GM19043 (cell line): ENCODE measurements at regions not wholly inside any gene's neighbourhood (a gene's known extent, or its start where the extent isn't known, plus 50 kb on each side); places are given as distances from the start of the nearest gene placed in this dataset.

ENCODE experiments used
- ATAC-seq: cut with Tn5 transposase; IDR thresholded peaks from one replicate; pipeline ENCODE4 v1.9.1; 2021; ENCODE audit warnings: low read depth; ENCODE audit not compliant: unreplicated experiment

DNA sequence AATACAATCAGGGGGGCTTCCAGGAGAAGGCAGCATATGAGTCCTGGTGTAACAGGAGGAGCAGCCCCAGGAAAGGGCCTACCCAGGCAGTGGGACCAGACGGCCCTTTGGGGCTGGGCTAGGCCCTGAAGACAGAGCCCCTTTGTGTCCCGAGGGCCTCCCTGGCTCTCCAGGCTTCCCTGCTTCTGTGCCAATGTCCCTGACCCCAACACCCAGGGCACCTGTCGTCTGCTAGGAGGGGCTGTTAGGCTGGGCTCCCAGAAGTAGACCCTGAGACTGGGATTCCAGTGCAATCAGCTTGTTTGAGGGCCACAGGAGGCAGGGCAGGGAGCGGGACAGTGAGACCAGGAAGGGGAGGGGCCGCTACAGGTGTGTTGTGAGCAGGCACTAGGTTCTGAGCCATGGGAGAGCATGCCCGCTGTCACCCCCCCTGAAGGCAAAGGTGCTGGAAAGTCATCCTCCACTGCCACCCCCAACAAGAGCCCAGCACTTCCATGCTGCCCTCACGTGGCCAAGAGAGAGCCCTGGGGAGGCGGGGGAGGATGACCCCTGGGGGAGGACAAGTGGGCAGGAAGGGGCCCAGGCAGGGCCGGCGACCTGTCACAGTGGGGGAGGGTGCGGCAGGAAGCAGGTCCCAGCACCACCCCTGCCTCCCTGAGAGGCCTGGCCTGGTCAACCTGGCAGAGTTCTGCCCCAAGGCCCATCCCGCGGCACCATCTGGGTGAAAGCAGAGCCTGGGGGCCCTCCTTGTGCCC, 64.8 kb downstream of the ADRA2C start:
- no peak for ATAC-seq

DNA sequence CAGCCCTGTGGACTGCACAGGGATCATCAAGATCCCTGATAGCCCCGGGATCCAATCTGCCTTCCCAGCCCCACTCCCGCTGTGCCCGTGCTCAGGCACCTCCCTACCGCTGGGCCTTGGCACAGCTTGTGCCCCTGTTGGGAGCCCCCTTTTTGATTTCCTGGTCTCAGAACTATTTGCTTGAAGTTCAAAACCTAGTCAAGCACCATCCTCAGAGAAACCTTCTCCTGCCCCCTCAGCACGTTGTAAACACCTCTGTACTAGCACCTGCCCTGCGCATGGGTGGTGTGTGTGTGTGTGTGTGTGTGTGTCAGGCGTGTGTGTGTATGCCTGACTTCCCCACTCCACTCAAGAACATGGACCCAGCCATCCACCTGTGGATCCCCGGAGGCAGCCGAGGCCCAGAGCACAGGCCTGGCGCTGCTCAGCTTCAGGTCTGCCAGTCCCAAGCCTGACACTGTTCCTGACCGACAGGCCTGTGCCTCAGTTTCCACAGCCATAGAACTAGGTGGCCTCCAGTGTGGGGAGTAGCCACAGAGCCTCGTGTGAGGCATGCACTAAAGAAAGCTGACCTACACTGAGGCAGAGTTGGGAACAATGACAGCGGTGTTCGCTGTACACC, 65.5 kb downstream of the ADRA2C start:
- ATAC-seq: no peak

DNA sequence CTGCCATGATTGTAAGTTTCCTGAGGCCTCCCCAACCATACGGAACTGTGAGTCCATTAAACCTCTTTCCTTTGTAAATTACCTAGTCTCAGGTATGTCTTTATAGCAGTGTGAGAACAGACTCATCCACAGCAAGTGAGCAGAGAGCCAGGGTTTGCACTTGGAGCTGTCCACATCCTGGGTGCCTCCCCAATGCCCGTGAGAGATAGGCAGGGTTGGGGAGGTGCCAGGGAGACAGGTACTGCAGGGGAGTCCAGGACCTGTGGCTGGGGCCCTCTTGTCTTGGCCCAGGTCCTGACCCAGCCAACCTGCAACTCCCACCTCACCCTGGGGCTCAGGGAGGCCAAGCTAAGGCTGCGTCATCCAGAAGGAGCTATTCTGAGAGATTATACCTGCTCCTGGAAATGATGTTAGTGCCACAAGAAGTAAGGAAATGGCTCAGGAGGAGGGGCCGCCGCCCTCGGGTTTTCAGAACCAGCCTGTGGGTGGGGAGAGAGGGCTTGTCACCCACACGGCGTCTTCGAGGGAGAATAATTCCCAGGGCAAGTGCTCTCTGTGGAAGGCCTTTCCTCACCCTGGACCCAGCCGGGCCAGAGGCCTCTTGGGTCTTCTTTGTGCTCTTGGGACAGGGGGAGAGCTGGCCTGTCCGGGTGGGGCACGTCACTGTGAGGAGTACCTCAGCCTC, 66.5 kb downstream of the ADRA2C start:
- no peak for ATAC-seq

DNA sequence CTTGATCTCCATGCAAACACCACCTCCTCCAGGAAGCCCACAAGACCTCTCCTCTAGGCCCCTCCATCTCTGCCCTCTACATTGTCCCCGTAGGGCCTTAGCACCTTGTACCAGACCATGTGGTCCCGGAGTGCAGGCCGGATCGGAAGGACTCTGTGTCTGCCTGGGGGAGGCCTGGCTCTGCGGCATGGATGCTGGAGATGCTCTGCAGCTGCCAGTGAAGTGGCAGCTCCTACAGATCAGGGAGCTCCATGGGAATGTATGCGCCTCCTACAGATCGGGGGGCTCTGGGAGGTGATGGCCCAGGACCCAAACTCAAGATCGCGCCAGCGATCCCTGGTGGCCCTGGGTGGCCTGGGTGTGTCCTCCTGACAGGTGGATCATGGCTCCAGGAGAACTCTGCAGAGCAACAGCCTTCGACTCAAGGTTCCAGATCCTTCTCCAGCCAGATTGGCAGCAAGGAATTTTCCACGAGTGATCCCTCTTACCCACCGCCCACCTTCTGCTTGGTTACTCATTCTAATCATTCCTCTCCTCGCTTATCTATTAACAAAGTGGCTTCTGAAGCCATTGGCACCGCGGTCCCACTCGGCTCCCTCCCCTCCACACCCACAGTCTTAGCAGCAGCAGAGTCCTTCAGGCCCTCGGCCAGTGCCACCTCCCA, 67.3 kb downstream of the ADRA2C start:
- ATAC-seq: no peak

DNA sequence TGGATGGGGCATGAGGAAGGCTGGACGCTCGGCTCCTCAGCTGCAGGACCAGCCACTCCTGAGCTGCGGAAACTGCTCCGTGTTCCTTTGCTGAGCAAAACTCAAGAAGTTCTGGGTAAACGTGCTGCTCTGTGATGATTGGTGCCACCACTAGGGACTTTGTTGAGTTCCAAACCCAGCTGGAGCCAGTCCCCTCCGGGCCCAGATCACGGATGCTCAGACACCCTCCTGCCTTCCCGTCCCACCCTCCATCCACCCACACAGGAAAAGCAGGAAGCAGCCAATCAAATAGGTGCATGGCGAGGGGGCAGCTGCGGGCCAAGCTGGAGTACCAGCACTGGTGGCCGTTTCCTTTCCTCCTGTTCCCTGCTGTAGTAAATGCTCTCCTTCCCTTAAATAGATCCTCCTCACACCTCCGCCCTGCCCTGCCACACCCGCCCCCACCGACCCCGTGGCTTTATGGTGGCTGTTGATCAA, 68.0 kb downstream of the ADRA2C start:
- ATAC-seq: no peak

DNA sequence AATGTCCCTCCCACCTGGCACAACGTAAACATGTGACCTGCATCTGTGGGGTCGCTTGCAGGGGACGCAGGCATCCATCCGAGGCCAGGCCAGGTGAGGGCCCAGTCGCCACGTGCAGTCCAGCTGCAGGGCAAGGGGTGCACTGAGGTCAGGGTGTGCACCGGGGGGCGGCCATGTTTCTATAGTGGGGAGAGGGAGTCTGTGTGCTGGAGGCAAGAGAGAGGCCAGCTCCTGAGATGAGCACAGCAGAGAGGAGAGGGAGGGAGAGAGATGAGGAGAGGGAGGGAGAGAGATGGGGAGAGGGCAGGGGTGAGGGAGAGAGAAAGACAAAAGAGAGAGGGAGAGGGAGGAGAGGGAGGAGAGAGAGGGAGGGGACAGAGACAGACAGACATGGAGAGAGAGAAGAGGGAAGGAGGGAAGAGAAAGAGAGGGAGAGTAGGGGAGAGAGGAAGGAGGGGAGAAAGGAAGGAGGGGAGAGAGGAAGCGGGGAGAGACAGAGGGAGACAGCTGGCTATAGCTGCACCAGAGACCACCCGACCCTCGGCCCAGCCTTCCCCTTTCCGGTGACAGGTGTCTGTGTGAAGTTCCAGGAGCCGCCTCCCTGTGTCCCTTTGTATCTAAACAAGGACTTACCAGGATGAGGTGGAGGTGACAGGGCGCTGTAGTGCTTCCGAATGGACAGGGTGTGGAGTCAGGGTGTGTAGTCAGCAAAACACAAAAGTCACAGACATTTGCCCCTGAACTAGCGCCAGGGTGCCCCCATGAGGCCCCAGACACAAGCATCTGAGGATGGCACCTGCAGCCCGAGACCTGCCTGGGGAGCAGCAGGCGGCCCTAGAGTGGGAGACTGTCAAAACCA, 68.7 kb downstream of the ADRA2C start:
- no peak for ATAC-seq

DNA sequence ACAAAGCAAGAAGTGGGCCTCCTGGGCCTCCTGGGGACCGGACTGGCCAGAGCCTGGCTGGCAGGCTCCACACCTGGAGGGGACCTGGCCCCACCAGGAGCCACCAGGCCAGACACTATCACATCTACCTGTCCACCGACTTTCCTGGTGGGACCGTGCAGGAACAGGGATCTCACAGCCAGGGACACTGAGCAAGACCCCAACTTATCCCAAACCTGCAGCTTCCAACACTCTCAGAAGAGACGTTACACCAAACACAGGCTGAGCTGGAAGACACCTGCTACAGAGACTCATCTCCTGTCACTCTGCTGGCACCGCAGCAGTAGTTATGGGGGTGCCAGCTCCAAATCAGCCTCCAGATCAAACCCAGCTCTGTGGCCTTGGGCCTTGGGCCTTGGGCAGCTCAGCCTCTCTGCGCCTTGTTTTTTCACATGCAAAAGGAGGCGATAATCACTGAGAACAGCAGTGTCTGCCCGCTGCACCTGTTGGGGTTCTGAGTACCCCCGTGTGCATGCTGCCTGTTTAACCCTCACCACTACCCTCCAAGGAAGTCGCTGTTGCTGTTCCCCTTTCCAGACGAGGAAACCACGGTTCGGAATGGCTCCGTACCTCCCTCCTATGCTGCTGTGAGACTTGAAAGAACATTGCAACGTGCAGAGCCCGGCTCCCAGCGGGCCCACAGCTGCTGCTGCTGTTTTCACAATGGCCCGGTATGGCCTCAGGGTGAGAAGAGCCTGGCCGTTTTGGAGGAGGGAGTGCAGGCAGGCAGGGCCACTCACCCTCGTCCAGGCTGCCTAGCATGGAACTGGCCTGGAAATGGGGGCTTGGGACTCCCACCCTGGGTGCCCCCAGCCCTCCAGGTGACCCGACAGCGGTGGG, 69.6 kb downstream of the ADRA2C start:
- ATAC-seq: no peak

DNA sequence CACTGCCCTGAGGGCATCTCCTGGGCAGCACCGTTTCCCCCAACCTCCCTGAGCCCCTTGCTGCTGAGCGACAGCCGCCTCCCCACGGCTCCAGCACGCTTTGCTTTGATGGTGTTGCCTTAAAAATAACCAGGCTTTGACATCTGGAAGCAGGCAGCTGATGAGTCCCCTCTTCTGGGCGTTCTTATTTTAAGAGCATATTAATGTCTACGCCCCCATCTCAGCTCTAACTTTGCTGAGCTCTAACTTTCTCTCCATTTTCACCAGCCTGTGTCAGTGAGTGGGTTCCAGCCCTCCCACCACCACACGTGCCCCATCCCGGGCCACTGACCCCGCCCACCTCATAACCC, 70.2 kb downstream of the ADRA2C start:
- no peak for ATAC-seq

DNA sequence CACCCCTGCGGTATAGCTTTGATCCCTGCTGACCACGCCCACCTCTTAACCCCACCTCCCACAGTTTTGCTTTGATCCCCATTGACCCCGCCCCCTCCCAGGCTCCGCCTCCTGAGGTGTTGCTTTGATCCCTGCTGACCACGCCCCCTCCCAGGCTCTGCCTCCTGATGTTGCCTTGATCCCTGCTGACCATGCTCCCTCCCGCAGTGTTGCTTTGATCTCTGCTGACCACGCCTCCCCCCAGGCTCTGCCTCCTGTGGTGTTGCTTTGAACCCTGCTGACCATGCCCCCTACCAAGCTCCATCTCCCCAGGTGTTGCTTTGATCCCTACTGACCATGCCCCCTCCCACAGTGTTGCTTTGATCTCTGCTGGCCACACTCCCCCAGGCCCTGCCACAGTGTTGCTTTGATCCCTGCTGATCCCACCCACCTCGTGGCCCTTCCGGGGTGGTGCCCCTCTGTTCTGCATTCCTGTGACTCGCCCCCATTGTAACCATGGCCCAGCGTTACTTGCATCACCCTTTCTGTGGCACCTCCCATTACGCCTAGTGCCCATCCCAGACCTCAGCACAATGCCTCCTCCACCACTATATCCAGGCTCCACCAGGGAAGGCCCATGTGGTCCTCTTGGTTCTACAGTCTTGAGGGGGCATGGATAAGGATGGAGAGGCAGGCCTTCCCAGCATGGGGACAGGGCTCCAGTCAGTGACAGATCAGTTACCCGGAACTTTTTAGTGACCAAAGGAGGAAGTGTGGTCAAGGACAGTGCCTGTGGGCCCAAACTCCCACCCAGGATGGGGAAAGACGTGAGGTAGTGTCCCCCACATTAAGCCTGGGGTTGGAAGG, 70.8 kb downstream of the ADRA2C start:
- ATAC-seq: no peak

DNA sequence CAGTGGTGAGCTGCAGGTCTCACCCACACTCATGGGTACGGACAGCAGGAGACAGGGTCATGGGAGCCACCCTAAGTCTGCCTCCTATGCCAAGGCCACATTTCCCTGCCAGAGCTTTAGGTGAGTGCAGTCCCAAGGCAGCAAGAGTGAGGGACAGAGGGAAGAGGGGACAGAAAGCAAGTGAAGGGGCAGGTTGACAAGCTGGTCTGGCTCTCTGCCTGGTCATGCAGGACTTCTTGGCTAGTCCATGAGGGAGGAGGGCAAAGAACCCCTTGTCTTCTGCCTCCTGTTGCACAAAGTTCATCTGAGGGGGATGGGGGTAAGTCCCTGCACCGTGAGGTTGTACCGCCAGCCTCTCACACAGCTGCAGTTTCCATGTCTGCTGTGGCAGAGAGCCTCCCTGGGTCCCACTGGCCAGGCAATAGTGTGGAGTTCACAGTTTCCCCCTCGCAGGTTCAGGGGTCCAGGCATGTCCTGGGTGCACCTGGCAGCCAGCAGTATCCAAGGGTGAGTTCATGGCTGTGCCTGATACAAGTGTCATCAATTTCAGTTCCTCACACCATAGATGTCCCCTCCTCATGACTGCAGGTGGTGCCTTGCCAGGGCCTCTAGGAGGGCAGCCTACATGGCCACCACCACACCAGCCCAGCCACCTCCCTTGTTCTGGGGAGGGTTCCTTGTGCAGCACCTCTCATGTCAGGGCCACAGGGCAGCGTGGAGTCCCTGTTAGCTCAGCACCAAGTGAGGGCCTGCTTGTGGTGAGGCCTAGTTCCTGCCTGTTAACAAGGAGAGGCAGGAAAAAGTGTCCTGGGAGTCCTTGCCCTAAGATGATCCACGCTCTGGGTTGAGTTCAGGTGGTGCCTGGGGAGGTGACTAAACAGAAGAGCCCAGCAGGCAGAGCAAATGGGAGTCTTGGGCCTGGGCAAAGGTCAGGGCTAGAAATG, 72.5 kb downstream of the ADRA2C start:
- ATAC-seq: no peak

DNA sequence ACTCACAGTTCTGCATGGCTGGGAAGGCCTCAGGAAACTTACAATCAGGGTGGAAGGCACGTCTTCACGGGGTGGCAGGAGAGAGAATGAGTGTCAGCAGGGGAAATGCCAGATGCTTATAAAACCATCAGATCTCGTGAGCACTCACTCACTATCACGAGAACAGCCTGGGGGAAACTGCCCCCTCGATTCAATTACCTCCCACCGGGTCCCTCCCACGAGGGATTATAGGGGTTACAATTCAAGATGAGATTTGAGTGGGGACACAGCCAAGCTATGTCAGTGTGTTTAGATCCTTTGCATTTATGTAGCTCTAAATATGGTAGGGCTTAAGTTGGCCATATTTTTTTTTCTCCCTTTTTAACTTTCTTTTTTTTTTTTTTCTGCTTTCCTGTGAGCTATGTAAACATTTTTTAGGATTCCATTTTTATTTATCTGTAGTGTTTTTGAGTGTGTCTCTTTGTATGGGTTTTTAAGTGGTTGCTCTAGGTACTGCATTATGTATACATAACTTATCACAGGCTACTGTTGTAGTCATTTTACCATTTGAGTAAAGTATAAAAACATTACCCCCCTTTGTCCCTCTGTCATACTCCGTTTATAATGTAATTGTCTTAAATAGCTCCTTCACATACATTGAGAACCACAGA, 79.0 kb downstream of the ADRA2C start:
- no peak for ATAC-seq

DNA sequence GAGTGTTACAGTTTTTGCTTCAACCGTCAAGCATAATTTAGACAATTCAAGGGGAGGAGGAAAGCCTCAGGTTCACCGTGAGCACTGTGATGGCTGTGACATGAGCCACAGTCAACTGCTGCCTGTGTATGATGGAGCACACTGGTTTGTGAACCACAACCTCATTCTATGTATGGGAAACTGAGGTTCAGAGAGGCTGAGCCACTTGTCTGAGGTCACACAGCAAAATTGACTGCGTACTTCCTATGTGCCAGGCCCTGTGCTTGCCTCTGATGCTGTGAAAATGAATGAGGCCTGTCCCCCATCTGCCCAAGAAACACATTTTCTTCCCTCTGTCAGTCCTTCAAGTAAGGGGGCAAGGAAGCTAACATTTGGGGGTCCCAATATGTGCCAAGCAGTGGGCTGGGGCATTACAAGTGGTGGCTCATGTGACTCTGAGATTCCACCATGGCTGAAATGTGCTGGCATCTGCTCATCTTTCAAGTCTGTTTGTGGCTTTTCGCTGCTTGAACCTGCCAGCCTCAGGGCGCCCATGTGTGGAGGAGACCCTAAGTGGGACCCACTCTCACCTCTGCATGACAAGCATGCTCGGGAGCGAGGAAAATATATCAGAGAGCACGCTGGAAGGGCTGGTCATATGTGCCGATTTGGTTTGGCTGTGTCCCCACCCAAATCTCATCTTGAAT, 79.7 kb downstream of the ADRA2C start:
- no peak for ATAC-seq

DNA sequence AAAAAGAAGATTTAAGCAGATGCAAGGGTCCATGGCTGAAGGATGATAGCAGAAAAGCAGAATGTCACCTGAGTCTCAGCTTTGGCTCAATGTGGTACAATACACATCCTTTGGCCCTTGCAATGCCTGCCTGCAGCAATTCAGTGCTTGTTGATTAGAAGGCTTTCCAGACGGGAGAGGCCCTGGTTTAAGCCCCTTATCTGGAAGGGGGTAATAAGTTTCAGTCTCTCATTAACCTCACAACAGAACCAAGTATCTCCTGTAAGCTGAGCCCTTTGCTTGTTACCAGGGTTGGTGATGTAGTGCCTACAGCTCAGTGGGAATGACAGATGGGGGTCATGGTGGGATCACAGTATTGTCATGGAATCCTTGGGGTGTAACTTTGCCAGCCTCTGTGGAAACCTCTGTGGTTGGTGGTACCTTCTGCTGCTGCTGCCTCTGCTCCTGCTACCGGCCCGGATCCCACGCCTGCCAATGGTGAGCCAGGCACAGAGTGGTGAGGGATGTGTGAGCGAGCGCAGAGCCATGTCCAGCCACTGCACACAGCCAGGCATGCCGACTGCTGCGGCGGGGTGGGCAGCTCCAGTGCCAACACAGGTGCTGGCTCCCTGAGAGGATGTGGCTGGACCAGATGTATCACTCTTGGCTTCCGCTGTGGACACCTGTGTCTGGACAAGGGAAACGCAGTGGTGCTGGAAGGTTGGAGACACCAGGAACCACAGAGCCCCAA, 81.2 kb downstream of the ADRA2C start:
- ATAC-seq: no peak

DNA sequence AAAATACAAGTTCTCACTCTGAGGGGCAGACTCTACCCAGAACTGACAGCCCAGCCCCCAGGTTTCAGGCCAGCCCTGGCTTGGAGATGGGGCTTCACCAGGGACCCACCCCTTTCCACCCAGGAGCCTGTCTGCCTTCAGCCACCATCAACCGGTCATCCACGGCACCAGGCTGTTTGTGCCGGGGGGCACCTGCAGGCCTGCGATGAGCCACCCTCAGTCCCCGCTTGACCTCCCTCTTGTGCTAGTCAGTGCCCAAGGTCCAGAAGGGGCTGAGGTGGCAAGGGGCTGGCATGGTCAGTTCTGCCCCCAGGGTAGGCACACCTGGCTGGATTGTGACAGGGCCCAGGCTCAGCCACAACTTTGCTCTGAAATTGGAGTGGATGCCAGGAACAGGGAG, 82.1 kb downstream of the ADRA2C start:
- no peak for ATAC-seq

DNA sequence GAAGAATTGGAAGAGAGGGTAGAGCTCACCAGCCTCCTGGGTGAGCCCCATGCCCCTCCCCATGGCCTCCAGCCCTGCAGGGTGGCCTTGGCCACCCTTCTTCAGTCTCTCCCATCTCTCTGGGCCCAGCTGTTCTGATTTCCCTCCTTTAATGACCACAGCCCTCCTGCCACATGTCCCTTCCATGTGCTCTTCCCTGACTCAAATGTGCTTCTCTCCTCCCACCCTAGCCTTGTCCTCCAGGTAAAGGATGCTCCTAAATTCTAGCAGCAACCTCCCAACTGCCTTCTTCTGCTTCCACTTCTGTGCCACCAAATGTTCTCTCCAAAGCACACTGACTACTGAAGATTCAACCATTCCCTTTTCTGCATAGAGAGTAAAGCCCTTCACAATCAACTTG, 83.0 kb downstream of the ADRA2C start:
- ATAC-seq: no peak

DNA sequence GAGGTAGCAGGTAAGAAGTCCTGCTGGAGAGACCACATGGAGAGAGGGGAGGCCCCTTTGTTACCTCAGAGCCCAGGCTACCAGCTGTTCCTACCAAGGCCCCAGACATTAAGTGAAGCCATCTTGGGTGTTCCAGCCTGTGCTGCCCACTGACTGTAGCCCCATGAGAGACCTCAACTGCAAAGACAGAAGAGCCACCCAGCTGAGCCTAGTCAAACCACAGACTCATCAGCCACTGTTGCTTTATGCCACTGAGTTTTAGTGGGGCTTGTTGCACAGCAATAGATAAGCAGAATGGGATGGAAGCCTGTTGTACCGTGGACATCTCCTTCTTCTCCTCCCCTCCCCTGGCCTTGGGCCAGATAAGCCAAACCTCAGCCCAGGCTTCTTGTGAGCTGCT, 83.9 kb downstream of the ADRA2C start:
- no peak for ATAC-seq
